ENCODE measurements at regions not wholly inside any gene's neighbourhood (a gene's known extent, or its start where the extent isn't known, plus 50 kb on each side); places are given as distances from the start of the nearest gene placed in this dataset.

DNA sequence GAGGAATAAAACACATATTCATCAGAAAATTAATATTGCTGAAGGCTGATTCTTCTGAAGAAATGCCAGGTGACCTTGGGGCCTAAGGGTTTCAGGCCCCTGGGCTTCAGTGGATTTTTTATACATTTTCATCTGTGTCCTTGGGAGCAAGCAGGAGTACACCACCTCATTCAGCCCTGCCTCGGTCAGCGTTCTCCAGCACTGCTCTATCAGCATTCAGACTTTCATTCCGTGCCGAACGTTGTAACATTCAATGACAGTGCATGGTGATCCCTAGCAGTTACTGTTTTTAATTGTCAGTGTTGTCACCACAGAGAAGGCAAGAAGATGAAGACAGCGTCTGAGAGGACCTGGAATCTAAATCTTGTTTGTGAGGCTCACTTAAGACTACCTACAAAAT lies 490.4 kb downstream of the DNAH5 start (continued):
- TF ChIP-seq, protein P1, sequence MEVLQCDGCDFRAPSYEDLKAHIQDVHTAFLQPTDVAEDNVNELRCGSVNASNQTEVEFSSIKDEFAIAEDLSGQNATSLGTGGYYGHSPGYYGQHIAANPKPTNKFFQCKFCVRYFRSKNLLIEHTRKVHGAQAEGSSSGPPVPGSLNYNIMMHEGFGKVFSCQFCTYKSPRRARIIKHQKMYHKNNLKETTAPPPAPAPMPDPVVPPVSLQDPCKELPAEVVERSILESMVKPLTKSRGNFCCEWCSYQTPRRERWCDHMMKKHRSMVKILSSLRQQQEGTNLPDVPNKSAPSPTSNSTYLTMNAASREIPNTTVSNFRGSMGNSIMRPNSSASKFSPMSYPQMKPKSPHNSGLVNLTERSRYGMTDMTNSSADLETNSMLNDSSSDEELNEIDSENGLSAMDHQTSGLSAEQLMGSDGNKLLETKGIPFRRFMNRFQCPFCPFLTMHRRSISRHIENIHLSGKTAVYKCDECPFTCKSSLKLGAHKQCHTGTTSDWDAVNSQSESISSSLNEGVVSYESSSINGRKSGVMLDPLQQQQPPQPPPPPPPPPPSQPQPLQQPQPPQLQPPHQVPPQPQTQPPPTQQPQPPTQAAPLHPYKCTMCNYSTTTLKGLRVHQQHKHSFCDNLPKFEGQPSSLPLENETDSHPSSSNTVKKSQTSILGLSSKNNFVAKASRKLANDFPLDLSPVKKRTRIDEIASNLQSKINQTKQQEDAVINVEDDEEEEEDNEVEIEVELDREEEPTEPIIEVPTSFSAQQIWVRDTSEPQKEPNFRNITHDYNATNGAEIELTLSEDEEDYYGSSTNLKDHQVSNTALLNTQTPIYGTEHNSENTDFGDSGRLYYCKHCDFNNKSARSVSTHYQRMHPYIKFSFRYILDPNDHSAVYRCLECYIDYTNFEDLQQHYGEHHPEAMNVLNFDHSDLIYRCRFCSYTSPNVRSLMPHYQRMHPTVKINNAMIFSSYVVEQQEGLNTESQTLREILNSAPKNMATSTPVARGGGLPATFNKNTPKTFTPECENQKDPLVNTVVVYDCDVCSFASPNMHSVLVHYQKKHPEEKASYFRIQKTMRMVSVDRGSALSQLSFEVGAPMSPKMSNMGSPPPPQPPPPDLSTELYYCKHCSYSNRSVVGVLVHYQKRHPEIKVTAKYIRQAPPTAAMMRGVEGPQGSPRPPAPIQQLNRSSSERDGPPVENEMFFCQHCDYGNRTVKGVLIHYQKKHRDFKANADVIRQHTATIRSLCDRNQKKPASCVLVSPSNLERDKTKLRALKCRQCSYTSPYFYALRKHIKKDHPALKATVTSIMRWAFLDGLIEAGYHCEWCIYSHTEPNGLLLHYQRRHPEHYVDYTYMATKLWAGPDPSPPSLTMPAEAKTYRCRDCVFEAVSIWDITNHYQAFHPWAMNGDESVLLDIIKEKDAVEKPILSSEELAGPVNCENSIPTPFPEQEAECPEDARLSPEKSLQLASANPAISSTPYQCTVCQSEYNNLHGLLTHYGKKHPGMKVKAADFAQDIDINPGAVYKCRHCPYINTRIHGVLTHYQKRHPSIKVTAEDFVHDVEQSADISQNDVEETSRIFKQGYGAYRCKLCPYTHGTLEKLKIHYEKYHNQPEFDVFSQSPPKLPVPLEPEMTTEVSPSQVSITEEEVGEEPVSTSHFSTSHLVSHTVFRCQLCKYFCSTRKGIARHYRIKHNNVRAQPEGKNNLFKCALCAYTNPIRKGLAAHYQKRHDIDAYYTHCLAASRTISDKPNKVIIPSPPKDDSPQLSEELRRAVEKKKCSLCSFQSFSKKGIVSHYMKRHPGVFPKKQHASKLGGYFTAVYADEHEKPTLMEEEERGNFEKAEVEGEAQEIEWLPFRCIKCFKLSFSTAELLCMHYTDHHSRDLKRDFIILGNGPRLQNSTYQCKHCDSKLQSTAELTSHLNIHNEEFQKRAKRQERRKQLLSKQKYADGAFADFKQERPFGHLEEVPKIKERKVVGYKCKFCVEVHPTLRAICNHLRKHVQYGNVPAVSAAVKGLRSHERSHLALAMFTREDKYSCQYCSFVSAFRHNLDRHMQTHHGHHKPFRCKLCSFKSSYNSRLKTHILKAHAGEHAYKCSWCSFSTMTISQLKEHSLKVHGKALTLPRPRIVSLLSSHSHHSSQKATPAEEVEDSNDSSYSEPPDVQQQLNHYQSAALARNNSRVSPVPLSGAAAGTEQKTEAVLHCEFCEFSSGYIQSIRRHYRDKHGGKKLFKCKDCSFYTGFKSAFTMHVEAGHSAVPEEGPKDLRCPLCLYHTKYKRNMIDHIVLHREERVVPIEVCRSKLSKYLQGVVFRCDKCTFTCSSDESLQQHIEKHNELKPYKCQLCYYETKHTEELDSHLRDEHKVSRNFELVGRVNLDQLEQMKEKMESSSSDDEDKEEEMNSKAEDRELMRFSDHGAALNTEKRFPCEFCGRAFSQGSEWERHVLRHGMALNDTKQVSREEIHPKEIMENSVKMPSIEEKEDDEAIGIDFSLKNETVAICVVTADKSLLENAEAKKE (CRISPR knock-in tag; IDR thresholded peaks at IDR 0.05): no peak
- TF ChIP-seq, protein P2, sequence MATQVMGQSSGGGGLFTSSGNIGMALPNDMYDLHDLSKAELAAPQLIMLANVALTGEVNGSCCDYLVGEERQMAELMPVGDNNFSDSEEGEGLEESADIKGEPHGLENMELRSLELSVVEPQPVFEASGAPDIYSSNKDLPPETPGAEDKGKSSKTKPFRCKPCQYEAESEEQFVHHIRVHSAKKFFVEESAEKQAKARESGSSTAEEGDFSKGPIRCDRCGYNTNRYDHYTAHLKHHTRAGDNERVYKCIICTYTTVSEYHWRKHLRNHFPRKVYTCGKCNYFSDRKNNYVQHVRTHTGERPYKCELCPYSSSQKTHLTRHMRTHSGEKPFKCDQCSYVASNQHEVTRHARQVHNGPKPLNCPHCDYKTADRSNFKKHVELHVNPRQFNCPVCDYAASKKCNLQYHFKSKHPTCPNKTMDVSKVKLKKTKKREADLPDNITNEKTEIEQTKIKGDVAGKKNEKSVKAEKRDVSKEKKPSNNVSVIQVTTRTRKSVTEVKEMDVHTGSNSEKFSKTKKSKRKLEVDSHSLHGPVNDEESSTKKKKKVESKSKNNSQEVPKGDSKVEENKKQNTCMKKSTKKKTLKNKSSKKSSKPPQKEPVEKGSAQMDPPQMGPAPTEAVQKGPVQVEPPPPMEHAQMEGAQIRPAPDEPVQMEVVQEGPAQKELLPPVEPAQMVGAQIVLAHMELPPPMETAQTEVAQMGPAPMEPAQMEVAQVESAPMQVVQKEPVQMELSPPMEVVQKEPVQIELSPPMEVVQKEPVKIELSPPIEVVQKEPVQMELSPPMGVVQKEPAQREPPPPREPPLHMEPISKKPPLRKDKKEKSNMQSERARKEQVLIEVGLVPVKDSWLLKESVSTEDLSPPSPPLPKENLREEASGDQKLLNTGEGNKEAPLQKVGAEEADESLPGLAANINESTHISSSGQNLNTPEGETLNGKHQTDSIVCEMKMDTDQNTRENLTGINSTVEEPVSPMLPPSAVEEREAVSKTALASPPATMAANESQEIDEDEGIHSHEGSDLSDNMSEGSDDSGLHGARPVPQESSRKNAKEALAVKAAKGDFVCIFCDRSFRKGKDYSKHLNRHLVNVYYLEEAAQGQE (IDR thresholded peaks at IDR 0.05; ENCODE audit: unreplicated experiment): no peak
- no peak for TF ChIP-seq JUNB (IDR thresholded peaks at IDR 0.05; ENCODE audit: unreplicated experiment)
- TF ChIP-seq STAT1 (IDR thresholded peaks at IDR 0.05; ENCODE audit: unreplicated experiment): no peak
- no peak for TF ChIP-seq CREB1 (CRISPR knock-in tag; IDR thresholded peaks at IDR 0.05; ENCODE audit: low read depth)
- no peak for TF ChIP-seq EZH2 (IDR thresholded peaks at IDR 0.05; ENCODE audit: low read depth, unreplicated experiment)
- TF ChIP-seq, protein P3, sequence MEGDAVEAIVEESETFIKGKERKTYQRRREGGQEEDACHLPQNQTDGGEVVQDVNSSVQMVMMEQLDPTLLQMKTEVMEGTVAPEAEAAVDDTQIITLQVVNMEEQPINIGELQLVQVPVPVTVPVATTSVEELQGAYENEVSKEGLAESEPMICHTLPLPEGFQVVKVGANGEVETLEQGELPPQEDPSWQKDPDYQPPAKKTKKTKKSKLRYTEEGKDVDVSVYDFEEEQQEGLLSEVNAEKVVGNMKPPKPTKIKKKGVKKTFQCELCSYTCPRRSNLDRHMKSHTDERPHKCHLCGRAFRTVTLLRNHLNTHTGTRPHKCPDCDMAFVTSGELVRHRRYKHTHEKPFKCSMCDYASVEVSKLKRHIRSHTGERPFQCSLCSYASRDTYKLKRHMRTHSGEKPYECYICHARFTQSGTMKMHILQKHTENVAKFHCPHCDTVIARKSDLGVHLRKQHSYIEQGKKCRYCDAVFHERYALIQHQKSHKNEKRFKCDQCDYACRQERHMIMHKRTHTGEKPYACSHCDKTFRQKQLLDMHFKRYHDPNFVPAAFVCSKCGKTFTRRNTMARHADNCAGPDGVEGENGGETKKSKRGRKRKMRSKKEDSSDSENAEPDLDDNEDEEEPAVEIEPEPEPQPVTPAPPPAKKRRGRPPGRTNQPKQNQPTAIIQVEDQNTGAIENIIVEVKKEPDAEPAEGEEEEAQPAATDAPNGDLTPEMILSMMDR (conservative IDR thresholded peaks at IDR 0.05; ENCODE audit: low read depth in 2 of 2): no peak

Measured in GM23338 (cell line).